Left lung (tissue), 4 donors: ENCODE measurements at regions not wholly inside any gene's neighbourhood (a gene's known extent, or its start where the extent isn't known, plus 50 kb on each side); places are given as distances from the start of the nearest gene placed in this dataset.
A peak's percentile ranks its signal among the peaks of the same experiment; 100 is the strongest.

Experiments used
- ATAC-seq: fragments of 200-7000 bp; cut with Tn5 transposase; one replicate; pipeline ENCODE4 v1.9.1; 2020; ENCODE audit warnings: moderate library complexity
- DNase-seq, 4 donors: peaks; one replicate each; pipeline ENCODE4 v3.0.0-alpha.2; 2013 to 2020
- H3K27ac ChIP-seq, 2 donors: fragments of 200-600 bp; sonication (generic) in 1 of 2; one replicate each; pipeline versions ENCODE4 v1.5.0 to v1.8.0; 2020 to 2021
- H3K27me3 ChIP-seq, 2 donors: fragments of 200-600 bp; sonication (generic) in 1 of 2; one replicate each; pipeline versions ENCODE4 v1.5.0 to v1.8.0; 2020 to 2021
- H3K36me3 ChIP-seq, 2 donors: fragments of 200-600 bp; sonication (generic) in 1 of 2; one replicate each; pipeline versions ENCODE4 v1.5.0 to v1.8.0; 2020 to 2021
- H3K4me1 ChIP-seq, 2 donors: fragments of 200-600 bp; one replicate each; pipeline ENCODE4 v1.8.0; 2021
- H3K4me3 ChIP-seq, 2 donors: fragments of 200-600 bp; sonication (generic) in 1 of 2; one replicate each; pipeline versions ENCODE4 v1.5.0 to v1.8.0; 2020 to 2021; ENCODE audit warnings: mild to moderate bottlenecking in 1 of 2
- H3K9me3 ChIP-seq, 2 donors: fragments of 200-600 bp; sonication (generic) in 1 of 2; one replicate each; pipeline versions ENCODE4 v1.5.0 to v1.8.0; 2020 to 2021
- intact Hi-C, 2 donors: fragments of 100-400 bp; cut with DNase I; formaldehyde crosslinking; loops; one replicate each; pipeline versions ENCODE4 v1.11.2 to v1.14.2; 2022
- TF ChIP-seq, protein P1 (sequence below), 2 donors: fragments of 200-600 bp; sonication (generic) in 1 of 2; IDR thresholded peaks; one replicate each; pipeline versions ENCODE4 v1.5.0 to v1.8.0; 2021; ENCODE audit warnings: antibody characterized with exemption in 2 of 2
- donor health status: DM: no; HTN: yes; CAD: no.
- donor health status: DM: no; HTN: no; CAD: no.

DNA sequence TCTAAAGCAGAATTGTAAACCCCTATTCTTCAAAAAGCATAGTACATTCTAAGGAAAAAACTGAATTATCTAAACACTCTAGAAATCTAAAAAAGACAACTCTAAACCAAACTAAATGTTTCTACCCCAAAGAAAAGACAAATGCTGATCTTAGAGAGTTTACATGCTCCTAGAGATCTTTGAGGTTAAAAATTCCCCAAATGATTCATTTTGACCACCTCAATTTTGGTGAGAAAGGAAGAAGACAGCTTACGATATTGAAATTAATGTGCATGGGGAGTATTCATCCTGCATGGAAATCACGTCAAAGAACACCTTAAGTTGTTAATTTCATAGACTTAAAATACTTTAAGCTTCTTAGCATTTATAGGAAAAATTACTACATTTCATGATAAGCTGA, 377.8 kb upstream of the RUNX1 start:
- Histone ChIP-seq H3K27me3 (peaks cover 0 to 20% of the 10 kb centered on the region in 2 donors), H3K4me3 (no peak overlapping the region), H3K27ac (no peak overlapping the region), H3K36me3 (no peaks in the 10 kb centered on the region), H3K4me1 (peaks cover 5 to 23% of the 10 kb centered on the region in 2 donors), H3K9me3 (peaks cover 0 to 16% of the 10 kb centered on the region in 2 donors)
- TF ChIP-seq, protein P1, sequence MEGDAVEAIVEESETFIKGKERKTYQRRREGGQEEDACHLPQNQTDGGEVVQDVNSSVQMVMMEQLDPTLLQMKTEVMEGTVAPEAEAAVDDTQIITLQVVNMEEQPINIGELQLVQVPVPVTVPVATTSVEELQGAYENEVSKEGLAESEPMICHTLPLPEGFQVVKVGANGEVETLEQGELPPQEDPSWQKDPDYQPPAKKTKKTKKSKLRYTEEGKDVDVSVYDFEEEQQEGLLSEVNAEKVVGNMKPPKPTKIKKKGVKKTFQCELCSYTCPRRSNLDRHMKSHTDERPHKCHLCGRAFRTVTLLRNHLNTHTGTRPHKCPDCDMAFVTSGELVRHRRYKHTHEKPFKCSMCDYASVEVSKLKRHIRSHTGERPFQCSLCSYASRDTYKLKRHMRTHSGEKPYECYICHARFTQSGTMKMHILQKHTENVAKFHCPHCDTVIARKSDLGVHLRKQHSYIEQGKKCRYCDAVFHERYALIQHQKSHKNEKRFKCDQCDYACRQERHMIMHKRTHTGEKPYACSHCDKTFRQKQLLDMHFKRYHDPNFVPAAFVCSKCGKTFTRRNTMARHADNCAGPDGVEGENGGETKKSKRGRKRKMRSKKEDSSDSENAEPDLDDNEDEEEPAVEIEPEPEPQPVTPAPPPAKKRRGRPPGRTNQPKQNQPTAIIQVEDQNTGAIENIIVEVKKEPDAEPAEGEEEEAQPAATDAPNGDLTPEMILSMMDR (IDR thresholded peaks at IDR 0.05): no peak
- intact Hi-C loops: no loop called here
- no peak for DNase-seq
- ATAC-seq: no peak

DNA sequence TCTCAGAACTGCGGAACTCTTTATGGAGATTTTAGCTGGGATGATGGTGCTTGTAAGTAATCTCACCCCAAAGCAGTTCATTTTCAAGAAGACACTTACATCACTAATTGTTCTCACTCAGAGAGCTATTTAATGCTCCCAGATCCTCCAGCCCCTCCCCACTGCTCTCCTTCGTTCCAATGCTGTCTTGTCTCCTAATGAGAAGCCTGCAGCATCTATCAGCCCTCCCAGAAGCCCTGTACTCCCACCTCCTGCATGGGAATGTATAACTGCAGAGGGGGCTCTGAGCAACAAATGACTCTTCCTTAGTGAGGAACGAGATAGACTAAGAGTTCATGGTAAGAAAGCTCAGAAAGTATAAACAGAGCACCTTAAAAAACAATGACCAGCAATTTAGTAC, 377.4 kb upstream of the RUNX1 start:
- Histone ChIP-seq H3K4me3 (no peak overlapping the region), H3K27me3 (peaks cover 0 to 20% of the 10 kb centered on the region in 2 donors), H3K36me3 (no peaks in the 10 kb centered on the region), H3K27ac (no peak overlapping the region), H3K9me3 (peaks cover 0 to 14% of the 10 kb centered on the region in 2 donors), H3K4me1 (peaks cover 5 to 23% of the 10 kb centered on the region in 2 donors)
- TF ChIP-seq, protein P1 (IDR thresholded peaks at IDR 0.05): no peak
- no peak for DNase-seq
- intact Hi-C loops: no loop called here
- no peak for ATAC-seq

DNA sequence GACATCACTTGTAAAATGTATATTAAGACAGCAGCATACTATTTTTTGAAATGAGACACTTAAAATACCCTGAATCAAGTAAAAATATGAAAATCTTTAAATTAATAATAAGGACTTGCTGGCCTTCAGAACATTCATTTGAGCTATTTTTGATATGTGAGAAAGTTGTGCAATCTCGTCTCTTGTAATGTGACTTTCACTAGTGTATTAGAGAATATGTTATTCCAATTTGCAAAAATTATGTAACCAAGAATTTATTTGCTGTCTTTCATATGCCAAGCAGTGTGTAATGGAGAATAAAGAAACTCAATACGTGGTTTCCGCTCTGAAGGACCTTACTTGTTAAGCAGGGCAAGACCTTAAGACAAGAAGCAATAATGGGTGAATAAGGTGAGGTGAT, 375.0 kb upstream of the RUNX1 start:
- ATAC-seq: no peak
- intact Hi-C loops: no loop called here
- peaks cover 0 to 20% of the 10 kb centered on the region in 2 donors for H3K27me3 ChIP-seq
- no peaks in the 10 kb centered on the region for H3K36me3 ChIP-seq
- no peak for DNase-seq
- H3K27ac ChIP-seq: peak overlapping the region in 1 of 2 donors; percentile 14
- H3K9me3 ChIP-seq: peaks cover 0 to 12% of the 10 kb centered on the region in 2 donors
- peaks cover 5 to 18% of the 10 kb centered on the region in 2 donors for H3K4me1 ChIP-seq
- H3K4me3 ChIP-seq: no peak overlapping the region
- TF ChIP-seq, protein P1 (IDR thresholded peaks at IDR 0.05): no peak

DNA sequence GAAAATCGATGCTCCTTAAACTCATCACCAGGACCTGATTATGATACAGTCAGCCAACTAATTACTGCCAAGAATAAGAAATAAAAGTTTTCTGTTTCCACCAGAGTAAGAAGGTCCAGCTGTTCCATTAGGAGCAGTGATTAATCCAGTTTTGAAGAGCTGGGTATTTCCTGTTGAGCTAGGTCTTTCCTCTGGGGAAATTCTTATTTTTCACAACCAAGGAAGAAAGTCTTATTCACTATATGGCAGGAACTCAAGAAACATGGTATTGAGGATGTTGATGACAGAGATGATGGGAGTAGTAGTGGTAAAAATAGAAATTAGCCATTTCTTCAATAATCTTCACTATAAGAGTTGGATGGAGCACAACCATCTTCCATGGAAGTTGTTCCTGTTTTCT, 374.6 kb upstream of the RUNX1 start:
- TF ChIP-seq, protein P1 (IDR thresholded peaks at IDR 0.05): no peak
- intact Hi-C loops: no loop called here
- DNase-seq: no peak
- Histone ChIP-seq H3K27me3 (peaks cover 0 to 18% of the 10 kb centered on the region in 2 donors), H3K4me3 (no peak overlapping the region), H3K36me3 (no peaks in the 10 kb centered on the region), H3K4me1 (peaks cover 5 to 14% of the 10 kb centered on the region in 2 donors), H3K27ac (peak overlapping the region in 1 of 2 donors; percentile 14), H3K9me3 (peaks cover 0 to 12% of the 10 kb centered on the region in 2 donors)
- ATAC-seq: no peak

GRCh38 chr21:35422011-35422410, 372.9 kb upstream of the RUNX1 start:
- intact Hi-C loops: no loop called here

More at GRCh38 chr21:35422011-35422410, 372.9 kb upstream of the RUNX1 start:
- TF ChIP-seq, protein P1 (IDR thresholded peaks at IDR 0.05): no peak
- Histone ChIP-seq H3K9me3 (peaks cover 0 to 12% of the 10 kb centered on the region in 2 donors), H3K4me1 (no peaks in the 10 kb centered on the region), H3K27me3 (peaks cover 0 to 8% of the 10 kb centered on the region in 2 donors), H3K36me3 (no peaks in the 10 kb centered on the region), H3K27ac (no peak overlapping the region), H3K4me3 (no peak overlapping the region)
- ATAC-seq: no peak
- no peak for DNase-seq
